HEK293T (cell line): ENCODE measurements at regions not wholly inside any gene's neighbourhood (a gene's known extent, or its start where the extent isn't known, plus 50 kb on each side); places are given as distances from the start of the nearest gene placed in this dataset.

Experiments used
- ARNT ChIP-seq: fragments of 450-650 bp; IDR thresholded peaks from 2 replicates; pipeline ENCODE4 v1.6.1; 2017; ENCODE audit warnings: mild to moderate bottlenecking
- CTBP1 ChIP-seq: fragments of 450-650 bp; IDR thresholded peaks from 2 replicates; pipeline ENCODE4 v1.6.1; 2016; ENCODE audit warnings: borderline replicate concordance
- ELF4 ChIP-seq: fragments of 450-650 bp; IDR thresholded peaks from 2 replicates; pipeline ENCODE4 v1.6.1; 2017; ENCODE audit warnings: antibody characterized with exemption
- FOXA1 ChIP-seq: fragments of 450-650 bp; IDR thresholded peaks from 2 replicates; pipeline ENCODE4 v1.6.1; 2016; ENCODE audit warnings: mild to moderate bottlenecking
- FOXK2 ChIP-seq: fragments of 450-650 bp; IDR thresholded peaks from 2 replicates; pipeline ENCODE4 v1.6.1; 2016; ENCODE audit warnings: mild to moderate bottlenecking
- FOXM1 ChIP-seq: fragments of 450-650 bp; IDR thresholded peaks from 2 replicates; pipeline ENCODE4 v1.6.1; 2017; ENCODE audit warnings: mild to moderate bottlenecking, borderline replicate concordance
- HDGF ChIP-seq: fragments of 450-650 bp; IDR thresholded peaks from 2 replicates; pipeline ENCODE4 v1.6.1; 2017; ENCODE audit warnings: antibody characterized with exemption, borderline replicate concordance
- PKNOX1 ChIP-seq: fragments of 450-650 bp; IDR thresholded peaks from 2 replicates; pipeline ENCODE4 v1.6.1; 2016
- SUZ12 ChIP-seq: fragments of 450-650 bp; IDR thresholded peaks from 2 replicates; pipeline ENCODE4 v1.6.1; 2016; ENCODE audit warnings: mild to moderate bottlenecking
- TARDBP ChIP-seq: fragments of 450-650 bp; IDR thresholded peaks from 2 replicates; pipeline ENCODE4 v1.6.1; 2016

- TF ChIP-seq TARDBP (no peak), PKNOX1 (no peak), FOXM1 (no peak), FOXK2 (no peak), SUZ12 (no peak), HDGF (no peak), FOXA1 (no peak), ELF4 (no peak), CTBP1 (no peak), ARNT (no peak)
Observed at GRCh38 chr10:65805993-65806392, 1119.8 kb upstream of the LRRTM3 start.
